ACHN (cell line): ENCODE measurements at regions not wholly inside any gene's neighbourhood (a gene's known extent, or its start where the extent isn't known, plus 50 kb on each side); places are given as distances from the start of the nearest gene placed in this dataset.

ENCODE experiments used
- DNase-seq: peaks from one replicate; pipeline ENCODE4 v3.0.0-alpha.2; 2015
- in situ Hi-C: cut with HindIII; loops from 2 replicates; pipeline ENCODE4 v1.10.0; 2017; ENCODE audit warnings: low sequenced_read_pairs, low pct_ligation_motif_present, low pct_unique_long_range_greater_than_20kb

DNA sequence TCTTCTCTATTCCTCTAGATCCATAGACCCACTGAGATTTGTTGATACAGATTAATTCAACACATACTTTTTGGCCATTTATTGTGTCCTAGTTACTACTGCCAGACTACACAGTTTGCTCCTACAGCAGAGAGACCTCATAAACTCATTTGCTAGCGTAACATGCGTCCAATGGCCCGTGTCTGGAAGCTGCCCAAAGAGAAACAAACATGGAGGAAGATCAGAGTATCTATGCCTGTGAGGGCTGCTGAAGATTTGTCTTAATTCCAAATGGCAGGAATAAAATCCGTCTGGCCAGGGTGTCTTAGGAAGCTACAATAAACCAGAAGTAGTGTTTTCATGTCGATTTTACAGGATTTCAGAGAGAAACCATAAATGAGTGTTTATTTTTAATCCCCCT lies 214.7 kb downstream of the CLIC5 start:
- in situ Hi-C loops: no loop called here
- DNase-seq: no peak

- DNase-seq: no peak
- in situ Hi-C loops: no loop called here
Measured at GRCh38 chr6:45795678-45796077, 220.0 kb downstream of the CLIC5 start.

DNA sequence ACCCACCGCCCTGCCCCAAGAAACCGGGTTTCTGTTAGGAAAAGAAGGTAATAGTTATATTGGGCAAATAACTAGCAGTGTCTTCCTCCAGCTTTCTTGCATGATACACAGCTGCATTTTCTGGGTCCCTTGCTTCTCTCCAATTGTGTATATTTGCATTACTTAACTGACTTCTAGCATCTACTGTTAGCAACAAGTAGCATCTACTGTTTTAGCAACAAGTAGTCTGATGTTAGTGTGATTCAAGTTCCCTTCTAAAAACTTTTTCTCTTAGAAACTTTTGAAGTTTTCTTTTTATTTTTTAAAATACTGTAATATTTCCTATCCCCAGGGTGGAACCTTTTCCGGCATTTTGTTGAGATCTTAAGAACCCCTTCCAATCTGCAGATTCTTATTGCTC lies 221.2 kb downstream of the CLIC5 start:
- in situ Hi-C loops: no loop called here
- no peak for DNase-seq

DNA sequence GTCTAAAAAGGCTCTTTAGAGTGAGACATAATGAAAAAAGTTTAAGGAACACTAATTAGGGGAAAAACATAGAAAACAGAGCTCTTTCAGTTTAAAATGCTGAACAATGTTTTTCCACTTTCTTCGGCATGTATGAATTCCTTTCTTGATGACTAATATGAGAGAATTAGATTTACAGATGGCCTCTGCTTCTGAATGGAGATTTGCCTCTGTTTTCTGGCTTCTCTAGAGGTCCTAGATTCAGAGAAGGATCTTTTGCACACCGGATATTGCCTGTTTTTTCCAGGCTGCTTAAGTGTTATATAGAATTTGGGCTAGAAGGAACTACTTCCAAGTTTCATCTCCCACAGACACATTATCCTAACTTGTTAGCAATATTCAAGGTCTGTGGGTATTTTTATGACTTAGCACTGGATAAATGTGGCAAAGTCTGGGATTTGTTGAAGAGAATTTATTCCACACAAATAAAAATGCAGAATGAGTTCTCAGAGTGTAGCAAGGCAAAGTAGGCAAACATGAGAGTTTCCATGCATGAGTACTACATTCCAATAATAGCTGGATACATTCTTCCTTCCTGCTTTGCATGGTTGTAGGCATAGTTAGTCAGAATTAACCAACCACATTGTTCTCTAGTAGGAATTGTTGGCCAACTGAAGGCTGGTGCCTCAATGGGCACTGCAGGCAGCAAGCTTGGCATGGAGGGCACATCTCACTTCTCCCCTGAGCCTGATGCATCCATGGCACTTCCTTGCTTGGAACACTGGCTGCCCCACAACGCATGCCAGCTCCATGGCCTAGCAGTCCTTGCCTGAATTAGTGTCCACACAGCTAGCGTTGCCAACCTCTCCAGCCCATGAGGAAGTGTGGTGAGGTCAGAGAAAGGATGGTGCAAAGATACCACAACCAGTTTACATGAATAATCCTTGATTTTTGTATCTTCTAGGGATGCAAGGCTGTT lies 224.2 kb downstream of the CLIC5 start:
- DNase-seq: peak; percentile 11

GRCh38 chr6:45789238-45789637 lies 226.4 kb downstream of the CLIC5 start:
- DNase-seq: no peak
- in situ Hi-C loops: no loop called here

More for the DNA sequence above, 224.2 kb downstream of the CLIC5 start:
- in situ Hi-C loops: no loop called here

- in situ Hi-C loops: no loop called here
- no peak for DNase-seq
Measured at GRCh38 chr6:45787384-45787783, 228.3 kb downstream of the CLIC5 start.

GRCh38 chr6:45786355-45786781 lies 229.3 kb downstream of the CLIC5 start:
- in situ Hi-C loops: no loop called here
- no peak for DNase-seq

DNA sequence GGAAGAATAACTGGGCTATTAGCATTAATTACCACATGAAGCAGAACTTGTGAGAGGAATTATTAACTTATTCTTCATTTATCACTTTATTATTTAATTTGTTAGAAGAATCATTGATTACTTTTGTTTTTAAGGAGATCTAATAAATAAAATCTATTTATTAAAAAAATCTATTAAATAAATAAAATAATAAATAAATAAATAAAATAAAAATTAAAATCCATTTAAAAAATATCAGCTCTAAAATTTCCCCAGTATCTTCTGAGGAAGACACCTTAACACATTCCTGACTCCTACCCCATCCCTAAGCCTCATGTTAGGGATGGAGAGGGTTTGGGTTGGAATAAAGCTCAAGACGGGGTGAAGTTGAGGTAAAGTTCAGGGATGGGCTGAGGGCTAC lies 231.4 kb downstream of the CLIC5 start:
- in situ Hi-C loops: no loop called here
- no peak for DNase-seq

DNA sequence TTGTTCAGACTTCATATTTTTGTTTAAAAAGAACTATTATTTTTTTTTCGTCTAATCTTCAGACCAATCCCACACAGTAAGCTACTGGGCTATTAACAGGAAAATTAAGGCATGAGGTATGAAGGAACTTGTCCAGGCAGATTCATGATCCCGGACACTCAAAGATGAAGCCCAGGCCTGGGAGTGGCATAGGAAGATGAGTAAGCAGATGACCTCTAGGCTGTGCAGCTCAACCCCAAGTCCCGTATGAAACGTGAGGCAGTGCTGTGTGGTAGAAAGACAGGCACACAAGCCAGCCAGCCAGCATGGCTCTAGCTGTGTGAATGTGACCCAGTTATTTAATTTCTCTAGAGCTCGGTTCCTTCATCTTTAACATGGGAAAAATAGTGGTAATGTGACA lies 231.9 kb downstream of the CLIC5 start:
- DNase-seq: no peak
- in situ Hi-C loops: no loop called here

DNA sequence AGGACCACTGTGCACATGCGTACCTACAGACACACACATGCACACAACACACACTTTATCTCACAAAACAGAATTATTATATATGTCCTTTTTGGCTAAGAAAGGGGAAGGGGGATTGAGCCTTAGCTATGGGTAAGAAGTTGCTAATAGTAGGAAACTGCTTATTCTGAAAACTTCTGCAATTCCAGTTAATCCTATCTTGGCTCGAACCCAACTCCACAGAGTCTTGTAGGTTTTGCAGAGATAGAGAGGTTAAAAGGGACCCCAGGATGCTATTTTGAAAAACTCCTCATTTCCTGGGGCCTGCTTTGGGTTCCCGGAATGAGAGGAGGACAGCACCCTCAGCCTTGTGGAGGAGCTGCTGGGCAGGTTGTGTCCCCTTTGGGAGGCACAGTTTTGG lies 233.8 kb downstream of the CLIC5 start:
- DNase-seq: no peak
- in situ Hi-C loops: no loop called here

GRCh38 chr6:45780523-45780922 lies 235.1 kb downstream of the CLIC5 start:
- no peak for DNase-seq
- in situ Hi-C loops: no loop called here

- DNase-seq: no peak
- in situ Hi-C loops: no loop called here
Measured at GRCh38 chr6:45775026-45775697, 240.5 kb downstream of the CLIC5 start.

GRCh38 chr6:45773906-45774305 lies 241.8 kb downstream of the CLIC5 start:
- no peak for DNase-seq
- in situ Hi-C loops: no loop called here

DNA sequence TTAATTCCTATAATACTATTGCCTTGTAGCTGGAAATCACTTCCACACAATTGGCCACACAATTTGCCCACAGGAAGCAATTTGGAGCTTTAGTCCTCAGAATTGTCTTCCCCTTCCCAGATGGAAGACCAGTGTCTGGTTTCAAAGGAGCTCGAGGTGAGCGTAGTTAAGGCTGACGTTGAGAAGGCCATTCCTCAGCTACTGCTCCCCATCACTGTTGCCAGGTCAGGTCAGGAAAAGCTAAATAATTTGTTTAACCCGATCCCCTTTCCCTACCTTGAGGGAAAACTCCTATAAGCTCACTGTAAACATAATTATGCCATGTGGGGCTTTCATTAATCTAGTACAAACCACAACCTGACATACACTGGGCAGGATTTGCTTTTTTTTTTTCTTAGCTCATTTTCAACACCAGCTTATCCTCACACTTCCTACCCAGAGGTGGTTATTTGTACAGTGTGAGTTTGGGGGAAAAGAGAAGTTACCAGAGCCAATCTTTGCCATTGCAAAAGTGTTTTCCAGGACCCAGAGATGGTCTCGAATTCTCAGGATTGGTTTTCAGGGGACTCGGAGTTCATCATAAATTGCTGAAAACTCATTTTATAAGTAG lies 242.7 kb downstream of the CLIC5 start:
- DNase-seq: no peak
- in situ Hi-C loops: no loop called here

DNA sequence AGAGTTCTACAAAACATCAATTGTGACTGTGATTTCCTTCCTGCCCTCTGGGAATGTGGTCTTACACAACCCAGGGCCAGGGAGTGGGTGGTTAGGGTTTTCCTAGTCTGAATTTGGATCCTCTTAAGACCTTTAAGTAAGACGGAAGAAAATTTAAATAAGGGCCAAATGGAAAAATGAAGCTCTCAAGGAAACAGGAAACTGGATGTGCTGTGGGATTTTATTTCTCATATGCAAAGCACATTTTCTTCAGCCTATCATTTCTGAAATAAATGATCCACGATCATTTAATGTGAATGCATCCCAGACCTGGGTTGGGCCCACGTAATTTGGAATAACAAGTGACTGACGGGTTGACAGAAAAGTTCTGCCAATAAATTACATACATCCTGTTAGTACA lies 243.6 kb downstream of the CLIC5 start:
- in situ Hi-C loops: no loop called here
- DNase-seq: no peak

GRCh38 chr6:45763281-45763680 lies 252.4 kb downstream of the CLIC5 start:
- in situ Hi-C loops: no loop called here
- no peak for DNase-seq

DNA sequence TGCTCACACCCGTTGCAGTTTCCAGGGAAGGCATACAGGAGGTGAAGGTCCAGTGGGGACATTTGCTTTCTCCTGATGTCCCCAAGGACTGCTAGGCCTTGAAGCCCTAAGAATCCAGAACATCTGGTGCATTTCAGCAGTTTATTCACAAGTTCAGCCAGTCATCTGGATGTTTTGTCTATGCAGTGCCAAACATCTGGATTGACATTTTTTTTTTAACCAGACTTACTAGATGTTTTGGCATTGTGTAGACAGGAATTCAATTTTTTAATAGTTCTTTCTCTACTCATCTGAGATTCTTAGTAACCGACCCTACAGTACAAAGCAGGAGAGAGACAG lies 256.2 kb downstream of the CLIC5 start:
- in situ Hi-C loops: no loop called here
- no peak for DNase-seq

DNA sequence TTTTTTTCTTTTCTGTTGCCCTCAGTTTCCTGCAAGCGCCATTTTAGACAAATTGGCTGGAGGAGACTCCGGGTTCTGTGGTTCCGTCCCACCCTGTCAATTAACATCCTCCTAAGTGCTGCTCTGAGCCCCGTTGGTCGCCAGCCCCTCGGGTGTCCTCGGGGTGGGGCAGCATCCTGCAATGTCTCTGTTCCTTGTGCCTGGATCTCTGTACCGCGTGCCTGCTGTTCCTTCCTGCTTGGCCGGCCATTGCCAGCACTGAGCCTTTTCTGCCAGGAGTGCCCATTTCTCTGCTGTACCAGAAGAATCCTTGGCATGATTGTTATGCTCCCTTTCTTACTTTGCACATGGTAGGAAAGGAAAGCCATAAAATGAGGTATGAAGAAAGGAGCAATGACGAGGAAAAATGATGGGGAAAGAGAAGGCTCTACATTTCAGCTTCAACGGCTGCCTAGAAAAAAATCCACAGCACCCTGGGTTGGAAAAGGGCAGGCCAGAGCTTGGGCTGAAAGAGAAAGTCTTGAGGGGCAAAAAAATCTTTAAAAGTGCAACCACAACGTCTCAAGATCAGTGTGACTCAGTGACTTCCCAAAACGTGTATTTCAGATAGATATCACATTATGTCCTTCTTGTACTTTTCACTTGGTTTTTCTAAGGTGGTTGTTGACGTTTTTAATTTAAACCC lies 256.7 kb downstream of the CLIC5 start:
- no peak for DNase-seq
- in situ Hi-C loops: no loop called here
